ENCODE measurements at regions not wholly inside any gene's neighbourhood (a gene's known extent, or its start where the extent isn't known, plus 50 kb on each side); places are given as distances from the start of the nearest gene placed in this dataset.

DNA sequence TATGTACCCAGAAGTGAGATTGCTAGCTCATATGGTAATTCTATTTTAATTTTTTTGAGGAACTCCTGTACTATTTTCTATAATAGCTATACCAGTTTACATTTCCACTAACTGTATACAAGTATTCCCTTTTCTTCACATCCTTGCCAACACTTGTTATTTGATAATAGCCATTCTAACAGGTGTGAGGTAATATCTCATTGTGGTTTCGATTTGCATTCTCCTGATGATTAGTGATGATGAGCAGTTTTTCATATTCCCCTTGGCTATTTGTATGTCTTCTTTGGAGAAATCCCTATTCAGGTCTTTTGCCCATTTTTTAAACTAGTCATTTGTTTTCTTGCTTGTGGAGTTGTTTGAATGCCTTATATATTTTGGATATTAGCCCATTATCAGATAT, 121.3 kb downstream of the BBS10 start:
- no peak for DNase-seq (ENCODE audit: low read depth)
- TF ChIP-seq, protein P1, sequence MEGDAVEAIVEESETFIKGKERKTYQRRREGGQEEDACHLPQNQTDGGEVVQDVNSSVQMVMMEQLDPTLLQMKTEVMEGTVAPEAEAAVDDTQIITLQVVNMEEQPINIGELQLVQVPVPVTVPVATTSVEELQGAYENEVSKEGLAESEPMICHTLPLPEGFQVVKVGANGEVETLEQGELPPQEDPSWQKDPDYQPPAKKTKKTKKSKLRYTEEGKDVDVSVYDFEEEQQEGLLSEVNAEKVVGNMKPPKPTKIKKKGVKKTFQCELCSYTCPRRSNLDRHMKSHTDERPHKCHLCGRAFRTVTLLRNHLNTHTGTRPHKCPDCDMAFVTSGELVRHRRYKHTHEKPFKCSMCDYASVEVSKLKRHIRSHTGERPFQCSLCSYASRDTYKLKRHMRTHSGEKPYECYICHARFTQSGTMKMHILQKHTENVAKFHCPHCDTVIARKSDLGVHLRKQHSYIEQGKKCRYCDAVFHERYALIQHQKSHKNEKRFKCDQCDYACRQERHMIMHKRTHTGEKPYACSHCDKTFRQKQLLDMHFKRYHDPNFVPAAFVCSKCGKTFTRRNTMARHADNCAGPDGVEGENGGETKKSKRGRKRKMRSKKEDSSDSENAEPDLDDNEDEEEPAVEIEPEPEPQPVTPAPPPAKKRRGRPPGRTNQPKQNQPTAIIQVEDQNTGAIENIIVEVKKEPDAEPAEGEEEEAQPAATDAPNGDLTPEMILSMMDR (IDR thresholded peaks at IDR 0.05; ENCODE audit: insufficient read depth, low read length), result no peak
- H3K4me3 ChIP-seq (ENCODE audit: low read depth, low read length), result no peak overlapping the region

DNA sequence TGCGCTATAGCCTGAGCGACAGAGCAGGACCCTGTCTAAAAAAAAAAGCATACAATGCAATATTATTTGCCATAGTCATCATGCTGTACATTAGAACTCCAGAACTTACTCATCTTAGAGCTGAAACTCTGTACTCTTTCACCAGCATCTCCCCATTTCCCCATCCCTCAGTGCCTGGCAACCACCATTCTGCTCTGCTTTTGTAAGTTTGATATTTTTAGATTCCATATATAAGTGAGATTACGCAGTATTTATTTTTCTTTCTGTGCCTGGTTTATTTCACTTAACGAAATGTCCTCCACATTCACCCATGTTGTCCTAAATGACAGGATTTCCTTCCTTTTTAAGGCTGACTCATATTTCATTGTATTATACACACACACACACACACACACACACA, 121.8 kb downstream of the BBS10 start:
- peak; percentile 92 for DNase-seq (ENCODE audit: low read depth)
- TF ChIP-seq, protein P1 (IDR thresholded peaks at IDR 0.05; ENCODE audit: insufficient read depth, low read length), result no peak
- H3K4me3 ChIP-seq (ENCODE audit: low read depth, low read length), result no peak overlapping the region

DNA sequence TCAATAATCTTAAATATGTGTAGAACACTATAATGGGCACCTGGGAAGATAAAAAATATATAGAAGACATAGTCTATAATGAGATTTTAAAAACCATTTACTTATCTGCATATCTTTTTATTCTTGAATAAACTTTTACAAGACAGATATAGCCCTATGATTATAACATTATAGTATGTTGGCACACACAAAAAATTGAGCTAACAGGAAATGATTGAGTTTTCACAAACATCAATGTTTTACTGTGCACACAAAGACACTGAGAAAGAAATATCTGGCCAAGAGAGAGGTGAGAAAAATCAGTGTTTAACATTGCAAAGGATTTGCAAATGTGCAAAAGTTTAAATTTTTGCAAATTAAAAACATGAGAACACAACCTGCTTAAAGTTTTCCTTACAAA, 124.3 kb downstream of the BBS10 start:
- TF ChIP-seq, protein P1 (IDR thresholded peaks at IDR 0.05; ENCODE audit: insufficient read depth, low read length), result no peak
- H3K4me3 ChIP-seq (ENCODE audit: low read depth, low read length), result no peak overlapping the region
- no peak for DNase-seq (ENCODE audit: low read depth)

DNA sequence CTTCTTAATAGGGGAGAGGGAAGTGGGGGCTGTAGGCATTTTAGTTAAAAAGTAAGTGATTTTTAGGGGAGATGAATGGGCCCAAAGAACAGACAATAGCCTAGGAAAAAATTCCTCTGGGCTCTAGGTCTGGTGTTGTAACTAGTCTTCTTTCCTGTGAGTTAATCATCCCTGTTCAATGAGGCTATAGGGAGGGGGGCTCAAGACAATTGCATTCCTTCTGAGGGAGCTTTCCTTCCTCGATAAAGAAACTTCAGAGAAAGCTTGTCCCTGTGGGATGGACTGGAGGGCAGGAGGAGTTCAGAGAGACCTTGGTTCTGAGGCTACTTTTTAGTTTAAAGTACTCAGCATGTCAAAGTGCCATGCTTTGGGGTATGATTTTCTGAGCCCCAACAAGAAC, 127.2 kb downstream of the BBS10 start:
- TF ChIP-seq, protein P1 (IDR thresholded peaks at IDR 0.05; ENCODE audit: insufficient read depth, low read length), result no peak
- H3K4me3 ChIP-seq (ENCODE audit: low read depth, low read length), result no peak overlapping the region
- DNase-seq (ENCODE audit: low read depth), result no peak

DNA sequence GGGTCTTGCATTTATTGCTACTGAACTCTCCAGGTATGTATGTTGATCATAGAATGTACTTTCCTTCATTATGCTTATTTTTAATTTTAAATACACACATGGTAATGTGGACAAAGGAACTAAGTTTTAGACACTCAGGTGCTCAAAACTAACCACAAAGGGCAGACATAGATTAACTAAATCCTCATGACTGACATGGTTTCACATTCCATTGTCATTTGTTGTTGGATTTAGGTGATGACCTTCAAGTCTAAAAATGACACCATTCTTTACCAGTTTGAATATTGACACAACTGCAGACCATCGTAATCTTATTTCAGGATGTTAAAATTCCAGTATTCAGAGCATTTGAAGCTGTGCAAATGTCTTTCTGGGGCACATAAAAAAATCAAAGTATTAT, 128.4 kb downstream of the BBS10 start:
- TF ChIP-seq, protein P1 (IDR thresholded peaks at IDR 0.05; ENCODE audit: insufficient read depth, low read length), result no peak
- no peak overlapping the region for H3K4me3 ChIP-seq (ENCODE audit: low read depth, low read length)
- DNase-seq (ENCODE audit: low read depth), result no peak

DNA sequence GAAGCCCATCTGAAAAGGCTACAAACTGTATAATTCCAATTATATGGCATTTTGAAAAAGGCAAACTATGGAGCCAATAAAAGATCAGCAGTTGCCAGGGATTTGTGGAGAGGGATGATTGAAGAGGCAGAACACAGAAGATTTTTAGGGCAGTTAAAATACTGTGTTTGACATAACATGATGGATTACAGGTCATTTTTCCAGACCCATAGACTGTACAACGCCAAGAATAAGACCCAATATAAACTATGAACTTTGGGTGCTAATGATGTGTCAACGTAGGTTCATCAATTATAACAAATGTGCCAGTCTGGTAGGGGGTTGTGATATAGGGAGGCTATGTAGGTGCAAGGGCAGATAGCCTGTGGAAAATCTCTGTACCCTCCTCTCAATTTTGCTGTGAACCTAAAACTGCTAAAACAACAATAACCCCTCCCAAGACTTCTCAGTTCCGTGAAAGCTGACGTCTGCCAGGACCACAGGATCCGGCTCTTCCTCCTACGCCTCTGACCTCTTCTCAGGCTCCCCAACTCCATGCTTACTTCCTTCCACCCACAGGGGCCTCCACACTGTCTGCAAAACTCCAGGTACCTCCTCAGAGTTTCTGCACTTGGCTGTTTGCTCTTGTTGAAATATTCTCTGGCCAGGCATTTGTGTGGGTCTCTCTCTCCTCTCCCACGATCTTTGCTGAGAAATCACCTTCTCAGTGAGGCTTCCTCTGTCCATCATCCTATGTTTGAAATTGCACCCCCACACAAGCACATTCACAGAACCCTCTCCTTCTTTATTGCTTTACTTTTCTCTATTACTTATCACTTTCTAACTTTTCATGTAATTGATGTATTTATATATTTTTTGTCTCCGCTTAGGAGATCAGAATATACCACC, 131.4 kb downstream of the BBS10 start:
- H3K4me3 ChIP-seq (ENCODE audit: low read depth, low read length), result no peak overlapping the region
- no peak for DNase-seq (ENCODE audit: low read depth)
- TF ChIP-seq, protein P1 (IDR thresholded peaks at IDR 0.05; ENCODE audit: insufficient read depth, low read length), result no peak
